Motor neuron (in vitro differentiated cells): ENCODE measurements at regions not wholly inside any gene's neighbourhood (a gene's known extent, or its start where the extent isn't known, plus 50 kb on each side); places are given as distances from the start of the nearest gene placed in this dataset.

Experiments used
- ATAC-seq, 8 experiments: fragments of 200-7000 bp; cut with Tn5 transposase; replicated peaks in 6 of 8; 2 replicates each; pipeline ENCODE4 v1.8.0; 2021; ENCODE audit warnings: mild to moderate bottlenecking in 8 of 8, moderate library complexity in 8 of 8
- H3K27ac ChIP-seq, 2 donors: fragments of 250-450 bp; sonication (Bioruptor Pico); 2 replicates each; pipeline ENCODE4 v1.9.0; 2021; ENCODE audit warnings: antibody characterized with exemption in 2 of 2, mild to moderate bottlenecking in 2 of 2, moderate library complexity in 1 of 2
- H3K4me1 ChIP-seq, 2 donors: fragments of 250-450 bp; sonication (Bioruptor Pico); replicated peaks in 1 of 2; 2 replicates each; pipeline ENCODE4 v1.6.1; 2021; ENCODE audit warnings: antibody characterized with exemption in 2 of 2, mild to moderate bottlenecking in 2 of 2, moderate library complexity in 1 of 2
- H3K4me3 ChIP-seq, 5 donors: fragments of 250-450 bp; sonication (Bioruptor Pico); 2 replicates each; pipeline ENCODE4 v1.9.0; 2021; ENCODE audit warnings: antibody characterized with exemption in 5 of 5, mild to moderate bottlenecking in 5 of 5, moderate library complexity in 4 of 5
- WGBS, 10 experiments: fragments of 450-650 bp; shearing (Covaris generic); methylation state at CpG; one replicate each; pipeline ENCODE4 v1.0.0; 2022; 5-methylcytosine and 5-hydroxymethylcytosine counted together
- in situ Hi-C, 9 experiments: fragments of 400-800 bp; cut with MboI; loops; one replicate each; pipeline ENCODE4 v1.15.0; 2021; ENCODE audit warnings: low sequenced_read_pairs in 9 of 9, low pct_unique_long_range_greater_than_20kb in 2 of 9; ENCODE audit not compliant: unreplicated experiment in 9 of 9

DNA sequence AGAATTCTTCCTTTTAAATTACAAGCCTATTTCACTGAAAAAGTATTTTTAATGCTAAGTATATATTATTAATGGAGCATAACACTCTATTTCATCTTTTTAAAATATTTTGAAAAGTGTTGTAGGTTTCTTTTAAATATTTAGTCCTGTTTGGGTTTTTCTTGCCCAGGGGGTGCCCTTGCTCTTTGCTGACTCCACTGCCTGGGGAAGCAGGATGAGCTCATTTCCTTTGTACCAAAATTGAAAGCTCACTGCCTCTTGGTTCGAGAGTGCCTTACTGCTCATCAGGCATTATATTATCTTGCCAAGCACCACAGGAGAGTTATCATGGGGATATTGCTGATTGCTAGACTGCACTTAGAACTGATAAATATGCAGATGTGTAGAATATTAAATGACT lies 819.2 kb downstream of the PCDH18 start:
- peak in 2 of 8 experiments; percentile 42 to 45 for ATAC-seq
- Histone ChIP-seq H3K27ac (no peak overlapping the region), H3K4me3 (no peak overlapping the region), H3K4me1 (peaks cover 0 to 3% of the 10 kb centered on the region in 2 donors)
- WGBS, 10 experiments, result 0 to 67% (median 23%) methylated on average over 1 of the region's 1 CpG; no CpG with 5 or more reads in 2 of the 10 experiments
- in situ Hi-C loops, result no loop called here

DNA sequence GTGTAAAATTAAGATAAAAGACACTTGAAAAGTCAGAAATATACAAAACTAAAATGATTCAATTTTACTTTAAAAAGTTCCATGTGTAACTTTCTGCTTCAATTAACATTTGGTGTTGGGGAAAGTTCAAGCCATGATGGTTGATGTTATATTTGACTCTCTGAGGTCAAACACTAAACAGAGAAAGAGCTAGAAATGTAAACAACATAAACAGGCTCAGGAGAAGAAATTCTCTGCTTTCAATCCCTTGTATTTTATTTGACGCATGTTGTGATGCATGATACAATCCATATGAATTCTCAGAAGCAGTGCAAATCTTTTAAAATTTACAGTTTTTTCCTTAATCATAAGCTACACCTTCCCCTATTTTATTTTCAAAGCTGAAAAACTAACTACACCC lies 822.4 kb downstream of the PCDH18 start:
- Histone ChIP-seq H3K4me3 (no peak overlapping the region), H3K4me1 (peaks cover 0 to 3% of the 10 kb centered on the region in 2 donors), H3K27ac (no peak overlapping the region)
- WGBS, 10 experiments, result 20 to 100% (median 80%) methylated on average over 1 of the region's 1 CpG; no CpG with 5 or more reads in 1 of the 10 experiments
- ATAC-seq, result no peak
- in situ Hi-C loops, result no loop called here

DNA sequence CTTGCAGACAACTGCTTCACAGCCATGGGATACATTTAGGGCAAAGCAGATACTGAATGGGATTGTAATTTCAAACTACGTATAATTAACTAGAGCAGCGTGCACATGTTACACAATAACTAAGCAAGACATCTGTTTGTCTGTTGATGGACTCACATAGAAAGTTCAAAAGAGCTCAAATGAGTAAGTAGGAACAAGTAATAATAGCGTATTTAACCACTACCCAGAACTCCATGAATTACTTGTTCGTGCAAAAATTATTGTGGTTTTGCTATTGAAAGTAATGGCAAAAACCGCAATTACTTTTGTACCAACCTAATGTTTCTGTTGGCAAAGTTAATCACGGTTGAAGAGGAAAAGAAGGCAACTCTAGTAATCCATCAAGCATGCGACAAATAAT lies 825.4 kb downstream of the PCDH18 start:
- Histone ChIP-seq H3K4me1 (peaks cover 0 to 3% of the 10 kb centered on the region in 2 donors), H3K27ac (no peak overlapping the region), H3K4me3 (no peak overlapping the region)
- 23 to 96% (median 85%) methylated on average over 1 to 7 of the region's 7 CpGs; no CpG with 5 or more reads in 2 of the 10 experiments for WGBS, 10 experiments
- in situ Hi-C loops, result no loop called here
- ATAC-seq, result no peak

DNA sequence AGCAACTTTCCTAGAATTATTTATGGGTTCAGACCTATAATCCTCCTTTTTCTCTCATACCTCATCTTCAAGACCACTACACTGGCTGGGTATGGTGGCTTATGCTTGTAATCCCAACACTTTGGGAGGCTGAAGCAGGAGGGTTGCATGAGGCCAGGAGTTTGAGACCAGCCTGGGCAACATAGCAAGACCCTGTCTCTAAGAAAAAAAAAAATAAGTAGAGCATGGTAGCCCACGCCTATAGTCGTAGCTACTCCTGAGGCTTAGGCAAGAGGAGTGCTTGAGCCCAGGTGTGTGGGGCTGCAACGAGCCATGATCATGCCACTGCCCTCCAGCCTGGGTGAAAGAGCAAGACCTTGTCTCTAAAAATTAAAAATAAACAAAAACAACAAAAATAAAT lies 832.4 kb downstream of the PCDH18 start:
- H3K4me1 ChIP-seq, result no peaks in the 10 kb centered on the region
- in situ Hi-C loops, result no loop called here
- H3K27ac ChIP-seq, result no peak overlapping the region
- H3K4me3 ChIP-seq, result no peak overlapping the region
- WGBS, 10 experiments, result 0 to 100% (median 65%) methylated on average over 1 to 3 of the region's 3 CpGs
- no peak for ATAC-seq

DNA sequence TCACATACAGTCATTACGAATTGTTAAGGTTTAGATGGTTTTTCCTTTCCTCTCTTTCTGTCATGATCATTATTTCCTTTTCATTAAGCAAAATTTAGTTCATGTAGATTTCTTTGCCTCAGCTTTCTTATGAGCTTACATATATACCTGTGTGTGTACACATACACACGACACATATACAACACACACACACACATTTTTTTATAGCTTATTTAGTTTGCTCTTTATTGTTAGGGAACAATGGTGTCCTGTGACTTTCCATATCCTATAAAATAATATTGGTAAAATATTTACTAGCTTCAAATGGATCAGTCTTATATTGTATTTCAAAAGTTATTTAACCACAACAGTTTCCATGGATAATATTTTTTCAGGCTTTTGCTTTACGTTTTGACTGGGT lies 840.7 kb downstream of the PCDH18 start:
- ATAC-seq, result no peak

DNA sequence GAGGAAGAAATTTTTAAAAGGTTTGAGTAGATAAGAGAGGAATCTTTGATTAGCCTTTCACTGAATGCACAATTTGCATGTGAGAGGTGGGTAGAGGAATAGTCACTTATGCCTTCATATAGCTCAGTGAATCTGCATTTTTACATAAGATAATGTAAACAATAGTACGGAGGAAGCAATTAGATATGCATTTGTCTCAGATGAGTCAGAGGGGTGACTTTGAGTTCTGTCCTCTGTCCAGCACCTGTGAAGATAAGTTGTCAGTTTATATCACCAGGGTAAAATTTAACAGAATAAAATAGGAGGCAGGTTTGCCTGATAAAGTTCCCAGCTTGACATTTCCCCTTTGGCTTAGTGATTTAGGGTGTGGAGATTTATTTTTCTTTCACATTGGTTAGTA lies 841.9 kb downstream of the PCDH18 start:
- no peak overlapping the region for H3K27ac ChIP-seq

More for the DNA sequence above, 840.7 kb downstream of the PCDH18 start:
- in situ Hi-C loops, result no loop called here
- WGBS, 10 experiments, result 11 to 96% (median 85%) methylated on average over 2 to 3 of the region's 3 CpGs; no CpG with 5 or more reads in 1 of the 10 experiments
- no peak overlapping the region for H3K4me3 ChIP-seq
- H3K4me1 ChIP-seq, result no peaks in the 10 kb centered on the region
- H3K27ac ChIP-seq, result no peak overlapping the region

DNA sequence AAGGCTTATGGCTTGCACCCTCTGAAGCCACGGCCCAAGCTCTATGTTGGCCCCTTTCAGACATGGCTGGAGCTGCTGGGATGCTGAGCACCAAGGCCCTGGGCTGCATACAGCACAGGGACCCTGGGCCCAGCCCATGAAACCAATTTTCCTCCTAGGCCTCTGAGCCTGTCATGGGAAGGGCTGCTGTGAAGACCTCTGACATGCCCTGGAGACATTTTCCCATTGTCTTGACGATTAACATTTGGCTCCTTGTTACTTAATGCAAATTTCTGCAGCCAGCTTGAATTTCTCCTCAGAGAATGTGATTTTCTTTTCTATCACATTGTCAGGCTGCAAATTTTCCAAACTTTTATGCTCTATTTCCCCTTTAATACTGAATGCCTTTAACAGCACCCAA lies 844.7 kb downstream of the PCDH18 start:
- WGBS, 10 experiments, result 0 to 100% (median 63%) methylated on average over 1 of the region's 2 CpGs; no CpG with 5 or more reads in 4 of the 10 experiments
- no peak for ATAC-seq
- H3K4me1 ChIP-seq, result no peaks in the 10 kb centered on the region
- H3K27ac ChIP-seq, result no peak overlapping the region
- no peak overlapping the region for H3K4me3 ChIP-seq
- in situ Hi-C loops, result no loop called here

More for the DNA sequence above, 841.9 kb downstream of the PCDH18 start:
- peak in 2 of 8 experiments; percentile 65 to 80 for ATAC-seq
- Histone ChIP-seq H3K4me1 (no peaks in the 10 kb centered on the region), H3K4me3 (no peak overlapping the region)
- in situ Hi-C loops, result no loop called here
- WGBS, 10 experiments, result 0 to 67% (median 40%) methylated on average over 1 of the region's 1 CpG; no CpG with 5 or more reads in 5 of the 10 experiments

DNA sequence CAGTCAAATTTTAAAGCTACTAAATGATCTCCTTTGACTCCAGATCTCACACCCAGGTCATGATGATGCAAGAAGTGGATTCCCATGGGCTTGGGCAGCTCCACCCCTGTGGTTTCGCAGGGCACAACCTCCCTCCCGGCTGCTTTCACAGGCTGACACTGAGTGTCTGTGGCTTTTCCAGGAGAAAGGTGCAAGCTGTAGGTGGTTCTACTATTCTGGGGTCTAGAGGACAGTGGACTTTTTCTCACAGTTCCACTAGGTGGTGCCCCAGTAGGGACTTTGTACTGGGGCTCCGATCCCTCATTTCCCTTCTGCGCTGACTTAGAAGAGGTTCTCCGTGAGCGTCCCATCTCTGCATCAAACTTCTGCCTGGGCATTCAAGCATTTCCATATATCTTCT lies 845.2 kb downstream of the PCDH18 start:
- WGBS, 10 experiments, result 96 to 100% (median 98%) methylated on average over 1 to 5 of the region's 6 CpGs; no CpG with 5 or more reads in 7 of the 10 experiments
- in situ Hi-C loops, result no loop called here
- ATAC-seq, result peak in 2 of 8 experiments; percentile 25 to 29

DNA sequence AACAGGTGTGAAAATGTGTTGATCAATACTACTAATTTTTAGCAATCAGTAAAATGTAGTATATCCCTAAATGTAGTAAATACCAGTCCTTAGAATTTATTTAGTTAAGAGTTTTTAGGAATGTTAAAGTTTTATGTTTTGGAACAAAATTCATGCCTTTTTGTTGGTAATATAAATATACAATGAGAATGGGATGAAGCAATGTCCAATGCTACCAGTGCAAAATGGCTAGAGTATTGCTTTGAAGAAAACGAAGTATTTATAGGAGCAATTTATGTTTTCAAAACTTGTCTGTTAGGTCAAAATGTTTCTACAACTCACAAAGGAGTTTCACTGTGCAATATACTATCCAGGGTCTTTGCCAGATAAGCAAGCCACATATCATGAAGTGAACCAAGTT lies 851.5 kb downstream of the PCDH18 start:
- no peak overlapping the region for H3K27ac ChIP-seq
- no peak for ATAC-seq
- WGBS, 10 experiments, result 0 to 100% (median 56%) methylated on average over 1 of the region's 1 CpG; no CpG with 5 or more reads in 1 of the 10 experiments
- peaks cover 0 to 8% of the 10 kb centered on the region in 2 donors for H3K4me1 ChIP-seq
- H3K4me3 ChIP-seq, result no peak overlapping the region
- in situ Hi-C loops, result no loop called here

More for the DNA sequence above, 845.2 kb downstream of the PCDH18 start:
- no peaks in the 10 kb centered on the region for H3K4me1 ChIP-seq
- H3K4me3 ChIP-seq, result no peak overlapping the region
- no peak overlapping the region for H3K27ac ChIP-seq

DNA sequence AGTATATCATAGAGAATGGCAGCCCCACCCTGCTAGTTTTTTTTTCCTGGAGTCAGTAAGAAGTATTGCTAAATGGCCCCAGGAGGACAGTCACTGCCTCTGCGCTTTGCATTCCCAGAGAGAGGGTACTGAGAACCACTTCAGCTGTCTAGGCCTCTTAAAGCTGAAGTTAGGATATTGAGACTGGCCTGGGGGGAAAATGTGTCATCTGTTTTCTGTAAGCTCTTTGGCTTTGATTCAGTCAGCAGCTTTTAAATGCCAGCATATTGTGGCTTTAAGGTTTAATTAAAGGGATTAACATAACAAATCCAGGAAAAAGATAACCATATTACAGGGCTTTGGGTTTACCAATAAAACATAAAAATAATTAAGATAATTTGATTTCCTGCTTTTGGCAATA lies 852.0 kb downstream of the PCDH18 start:
- in situ Hi-C loops, result no loop called here
- peaks cover 0 to 8% of the 10 kb centered on the region in 2 donors for H3K4me1 ChIP-seq
- WGBS, 10 experiments, result 14 to 50% (median 23%) methylated on average over 1 of the region's 1 CpG; no CpG with 5 or more reads in 6 of the 10 experiments
- peak in 6 of 8 experiments; percentile 36 to 93 (median 45) for ATAC-seq
- H3K27ac ChIP-seq, result no peak overlapping the region
- H3K4me3 ChIP-seq, result no peak overlapping the region

DNA sequence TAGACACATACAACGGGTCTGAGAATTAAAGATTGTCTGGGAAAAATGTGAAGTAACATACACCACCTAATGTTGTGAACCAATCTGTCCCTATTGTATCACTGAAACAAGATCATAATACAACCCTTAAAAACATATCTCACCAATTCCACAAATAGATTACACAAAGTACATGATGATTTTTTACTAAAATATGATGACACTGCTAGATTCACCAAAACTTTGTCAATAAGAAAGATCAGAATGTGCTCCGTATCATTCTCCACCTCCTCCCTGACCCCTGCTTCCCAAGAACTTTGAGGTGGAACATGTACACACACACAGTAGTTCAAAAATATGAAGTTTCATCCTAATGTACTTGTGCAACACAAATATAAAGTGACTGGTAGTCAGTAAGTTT lies 862.0 kb downstream of the PCDH18 start:
- in situ Hi-C loops, result no loop called here
- WGBS, 10 experiments, result 0 to 100% (median 78%) methylated on average over 1 to 2 of the region's 2 CpGs; no CpG with 5 or more reads in 1 of the 10 experiments
- ATAC-seq, result no peak
- no peak overlapping the region for H3K27ac ChIP-seq
- H3K4me3 ChIP-seq, result no peak overlapping the region
- no peaks in the 10 kb centered on the region for H3K4me1 ChIP-seq

DNA sequence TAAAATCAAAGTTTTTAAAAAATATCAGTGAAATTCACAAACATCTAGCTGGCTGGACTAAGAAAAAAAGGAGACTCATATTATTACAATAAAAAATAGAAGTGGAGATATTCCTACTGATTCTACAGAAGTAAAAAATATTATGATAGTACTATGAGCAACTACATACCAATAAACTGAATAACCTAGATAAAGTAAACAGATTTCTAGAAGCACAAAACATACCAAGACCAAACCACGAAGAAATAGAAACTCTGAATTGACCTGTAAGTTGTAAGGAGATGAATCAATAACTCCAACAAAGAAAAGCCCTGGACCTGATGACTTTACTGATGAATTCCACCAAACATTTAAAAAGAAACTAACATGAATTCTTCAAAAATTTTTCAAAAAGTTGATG lies 867.3 kb downstream of the PCDH18 start:
- in situ Hi-C loops, result no loop called here
- ATAC-seq, result no peak

DNA sequence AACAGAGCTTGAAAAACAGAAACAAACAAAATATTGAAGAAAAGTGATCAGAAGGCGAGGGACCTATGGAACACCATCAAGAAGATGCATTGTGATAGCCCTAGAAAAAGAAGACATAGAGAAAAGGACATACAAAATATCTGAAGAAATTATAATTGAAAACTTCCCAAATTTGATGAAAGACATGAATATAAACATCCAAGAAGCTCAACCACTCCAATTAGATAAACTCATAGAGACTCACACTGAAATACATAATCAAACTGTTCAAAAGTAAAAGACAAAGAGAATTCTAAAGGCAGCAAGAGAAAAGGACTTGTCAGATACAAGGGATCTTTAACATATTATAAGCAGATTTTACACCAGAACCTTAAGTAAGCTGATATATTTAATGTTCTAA lies 869.8 kb downstream of the PCDH18 start:
- H3K27ac ChIP-seq, result no peak overlapping the region
- H3K4me3 ChIP-seq, result no peak overlapping the region
- 10 to 100% (median 80%) methylated on average over 1 of the region's 1 CpG; no CpG with 5 or more reads in 1 of the 10 experiments for WGBS, 10 experiments
- no peak for ATAC-seq
- in situ Hi-C loops, result no loop called here
- no peaks in the 10 kb centered on the region for H3K4me1 ChIP-seq

More for the DNA sequence above, 867.3 kb downstream of the PCDH18 start:
- Histone ChIP-seq H3K4me1 (no peaks in the 10 kb centered on the region), H3K4me3 (no peak overlapping the region), H3K27ac (no peak overlapping the region)
- 0 to 100% (median 69%) methylated on average over 1 of the region's 1 CpG; no CpG with 5 or more reads in 1 of the 10 experiments for WGBS, 10 experiments
